H1 (cell line): ENCODE measurements at regions not wholly inside any gene's neighbourhood (a gene's known extent, or its start where the extent isn't known, plus 50 kb on each side); places are given as distances from the start of the nearest gene placed in this dataset.

Experiments
- BACH1 ChIP-seq: IDR thresholded peaks from 2 replicates; pipeline ENCODE4 v1.6.1; 2012; ENCODE audit warnings: low read length, improper control_type of control experiment
- HDAC2 ChIP-seq, 2 experiments: fragments of 300-600 bp in 1 of 2; sonication (generic) in 1 of 2; IDR thresholded peaks; 2 replicates each; pipeline ENCODE4 v1.6.1; 2011 to 2012; ENCODE audit warnings: low read depth in 2 of 2, low read length in 2 of 2, mild to moderate bottlenecking in 2 of 2, moderate library complexity in 2 of 2, borderline replicate concordance in 1 of 2, inconsistent platforms in 1 of 2
- POLR2A ChIP-seq, 2 experiments: IDR thresholded peaks; 1 replicate in 1 of 2; 2 replicates in 1 of 2; pipeline ENCODE4 v1.6.1; 2011; ENCODE audit warnings: low read depth in 2 of 2, low read length in 2 of 2, mild to moderate bottlenecking in 2 of 2; ENCODE audit errors: control extremely low read depth in 1 of 2
- SUZ12 ChIP-seq: fragments of 200-600 bp; sonication (generic); IDR thresholded peaks from 2 replicates; pipeline ENCODE4 v1.6.1; 2012; ENCODE audit warnings: mild to moderate bottlenecking, inconsistent platforms, low read length, moderate library complexity, mixed read lengths
- TAF7 ChIP-seq: optimal IDR thresholded peaks from 2 replicates; pipeline ENCODE3; 2011; ENCODE audit warnings: low read depth, mild to moderate bottlenecking, inconsistent platforms, low read length, moderate library complexity, borderline replicate concordance

DNA sequence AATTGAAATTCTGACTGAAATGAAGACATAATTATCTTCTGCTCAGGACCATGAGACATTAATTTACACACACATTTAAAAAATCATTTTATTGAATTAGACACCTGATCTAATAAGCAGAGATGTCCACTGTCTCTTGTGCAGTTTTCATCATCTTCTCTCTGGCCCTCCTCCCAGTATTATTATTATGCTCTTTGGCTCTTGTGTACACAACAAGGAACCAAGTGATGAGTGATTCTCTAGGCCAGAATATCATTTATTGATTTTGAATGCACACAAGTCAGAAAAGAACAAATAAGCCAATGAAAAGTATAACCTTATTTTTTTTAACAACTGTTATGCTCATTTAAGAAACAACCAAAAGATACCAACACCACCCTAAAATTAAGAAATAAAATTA, 244.7 kb upstream of the KRR1 start (continued):
- TF ChIP-seq HDAC2 (IDR thresholded peaks at IDR 0.05; ENCODE audit: borderline replicate concordance in 1 of 2, low read depth in 2 of 2, low read length in 2 of 2) (no peak), SUZ12 (no peak), TAF7 (no peak), BACH1 (no peak), POLR2A (IDR thresholded peaks at IDR 0.05; ENCODE audit: control extremely low read depth in 1 of 2, low read depth in 2 of 2, low read length in 2 of 2) (no peak)
